ENCODE measurements at regions not wholly inside any gene's neighbourhood (a gene's known extent, or its start where the extent isn't known, plus 50 kb on each side); places are given as distances from the start of the nearest gene placed in this dataset.

DNA sequence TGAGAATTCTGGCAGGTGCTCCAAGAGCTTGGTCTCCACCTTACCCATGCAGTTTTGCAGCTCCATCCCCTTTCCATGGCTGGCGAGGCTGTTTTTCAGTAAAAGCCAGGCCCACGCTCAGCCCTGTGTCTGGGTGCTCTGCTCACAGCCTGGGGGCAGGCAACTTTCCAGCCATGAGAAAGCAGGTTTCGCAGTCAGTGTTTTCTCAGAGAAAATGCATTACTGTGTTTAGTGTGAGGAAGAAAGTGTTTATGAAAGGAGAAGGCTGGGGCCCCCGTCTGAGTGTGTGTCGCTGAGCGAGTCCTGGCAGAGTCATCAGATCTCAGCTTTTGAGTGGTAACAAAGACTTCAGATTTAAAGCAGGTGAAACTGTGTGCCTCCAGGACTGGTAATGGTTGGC lies 248.1 kb downstream of the IRX1 start:
- ATAC-seq (ENCODE audit: low read depth) (no peak), DNase-seq (no peak)
- TF ChIP-seq, protein P1, sequence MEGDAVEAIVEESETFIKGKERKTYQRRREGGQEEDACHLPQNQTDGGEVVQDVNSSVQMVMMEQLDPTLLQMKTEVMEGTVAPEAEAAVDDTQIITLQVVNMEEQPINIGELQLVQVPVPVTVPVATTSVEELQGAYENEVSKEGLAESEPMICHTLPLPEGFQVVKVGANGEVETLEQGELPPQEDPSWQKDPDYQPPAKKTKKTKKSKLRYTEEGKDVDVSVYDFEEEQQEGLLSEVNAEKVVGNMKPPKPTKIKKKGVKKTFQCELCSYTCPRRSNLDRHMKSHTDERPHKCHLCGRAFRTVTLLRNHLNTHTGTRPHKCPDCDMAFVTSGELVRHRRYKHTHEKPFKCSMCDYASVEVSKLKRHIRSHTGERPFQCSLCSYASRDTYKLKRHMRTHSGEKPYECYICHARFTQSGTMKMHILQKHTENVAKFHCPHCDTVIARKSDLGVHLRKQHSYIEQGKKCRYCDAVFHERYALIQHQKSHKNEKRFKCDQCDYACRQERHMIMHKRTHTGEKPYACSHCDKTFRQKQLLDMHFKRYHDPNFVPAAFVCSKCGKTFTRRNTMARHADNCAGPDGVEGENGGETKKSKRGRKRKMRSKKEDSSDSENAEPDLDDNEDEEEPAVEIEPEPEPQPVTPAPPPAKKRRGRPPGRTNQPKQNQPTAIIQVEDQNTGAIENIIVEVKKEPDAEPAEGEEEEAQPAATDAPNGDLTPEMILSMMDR (IDR thresholded peaks at IDR 0.05): no peak
- Mint-ChIP-seq H3K27me3 (no peaks in the 10 kb centered on the region), H3K36me3 (ENCODE audit: low read depth) (no peaks in the 10 kb centered on the region), H3K4me1 (no peaks in the 10 kb centered on the region), H3K27ac (no peak overlapping the region), H3K4me3 (no peak overlapping the region), H3K9me3 (peaks cover 3% of the 10 kb centered on the region)
- POLR2A ChIA-PET: no interaction called here
- intact Hi-C loops (cut with micrococcal nuclease): no loop called here
- CTCF ChIA-PET: no interaction called here

DNA sequence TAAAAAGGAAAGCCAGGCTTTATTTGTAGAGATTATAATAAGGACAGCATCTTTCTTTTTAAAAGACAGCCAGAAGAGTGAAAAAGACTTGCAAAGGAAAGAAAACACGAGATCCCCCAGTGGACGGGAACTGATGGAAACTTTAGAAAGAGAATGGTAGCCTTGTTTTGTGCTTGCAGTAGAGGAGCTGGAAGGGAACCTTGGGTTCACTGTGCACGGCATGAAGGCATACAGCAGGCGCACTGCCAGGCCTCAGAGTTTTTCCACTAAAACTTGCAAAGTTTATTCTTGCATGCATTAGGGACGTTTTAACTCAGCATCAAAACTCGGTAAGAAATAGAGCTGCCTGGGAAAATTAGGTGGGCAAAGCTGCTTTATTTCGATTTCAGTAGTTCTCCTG lies 248.6 kb downstream of the IRX1 start:
- Mint-ChIP-seq H3K27ac (no peak overlapping the region), H3K27me3 (no peaks in the 10 kb centered on the region), H3K9me3 (peaks cover 3% of the 10 kb centered on the region), H3K4me3 (no peak overlapping the region), H3K36me3 (ENCODE audit: low read depth) (no peaks in the 10 kb centered on the region), H3K4me1 (no peaks in the 10 kb centered on the region)
- ChIA-PET POLR2A (no interaction called here), CTCF (no interaction called here)
- intact Hi-C loops (cut with micrococcal nuclease): no loop called here
- ATAC-seq (ENCODE audit: low read depth) (no peak), DNase-seq (no peak)
- TF ChIP-seq, protein P1 (IDR thresholded peaks at IDR 0.05): no peak

DNA sequence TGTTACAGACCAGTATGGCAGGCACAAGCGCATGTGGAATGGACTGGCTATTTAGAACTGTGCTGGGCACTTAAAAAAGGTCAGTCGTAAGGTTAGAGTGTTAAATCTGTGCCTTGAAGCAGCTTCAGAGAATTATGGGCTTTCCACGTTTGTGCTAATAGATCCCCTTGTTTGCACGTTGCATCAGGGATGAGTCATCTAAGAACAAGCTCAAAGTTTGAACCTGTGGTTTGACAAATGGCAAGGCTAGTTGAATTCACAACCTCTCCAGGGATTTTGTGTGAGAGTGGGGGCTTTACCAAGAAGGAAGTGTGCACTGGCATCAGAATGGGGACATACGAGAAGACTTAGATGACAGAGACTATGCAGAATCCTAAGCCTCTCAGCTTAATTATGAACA lies 249.6 kb downstream of the IRX1 start:
- ATAC-seq (ENCODE audit: low read depth) (no peak), DNase-seq (no peak)
- peaks cover 3% of the 10 kb centered on the region for H3K9me3 Mint-ChIP-seq
- H3K27ac Mint-ChIP-seq: no peak overlapping the region
- H3K27me3 Mint-ChIP-seq: no peaks in the 10 kb centered on the region
- CTCF ChIA-PET: no interaction called here
- H3K4me3 Mint-ChIP-seq: no peak overlapping the region
- no peaks in the 10 kb centered on the region for H3K4me1 Mint-ChIP-seq
- intact Hi-C loops (cut with micrococcal nuclease): no loop called here
- no peaks in the 10 kb centered on the region for H3K36me3 Mint-ChIP-seq (ENCODE audit: low read depth)
- TF ChIP-seq, protein P1 (IDR thresholded peaks at IDR 0.05): no peak
- POLR2A ChIA-PET: no interaction called here

DNA sequence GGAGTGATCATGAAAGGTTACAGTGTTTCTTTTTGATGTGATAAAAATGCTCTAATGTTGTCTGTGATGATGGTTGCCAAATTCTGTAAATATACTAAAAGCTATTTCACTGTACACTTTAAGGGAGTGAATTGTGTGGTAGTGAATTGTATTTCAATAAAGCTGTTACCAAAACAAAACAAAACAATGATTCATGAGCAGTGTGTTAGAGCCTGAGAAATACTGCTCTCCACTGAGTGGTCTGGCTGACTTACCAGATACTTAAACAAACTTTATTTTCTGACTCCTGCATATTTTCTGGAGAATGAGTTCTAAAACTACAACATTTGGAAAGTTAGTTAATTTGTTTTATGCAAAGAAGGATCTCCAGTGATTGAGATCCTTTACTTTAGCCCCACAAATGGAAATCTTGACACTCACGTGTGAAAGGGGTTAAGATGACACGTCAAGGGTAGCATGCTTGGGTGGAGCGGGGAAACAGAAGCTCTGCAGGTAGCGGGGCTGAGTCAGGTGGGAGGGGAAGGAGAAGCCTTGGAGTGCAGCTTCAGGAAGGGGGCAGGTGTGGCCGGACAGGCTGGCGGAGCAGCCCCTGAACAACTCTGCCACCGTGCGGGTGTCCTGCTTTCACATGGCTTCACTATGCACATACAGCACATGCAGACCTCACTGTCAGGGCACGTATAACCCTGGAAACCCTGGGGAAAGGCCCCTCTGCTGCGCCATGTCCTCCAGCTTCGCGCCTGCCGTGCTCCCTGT lies 256.7 kb downstream of the IRX1 start:
- H3K36me3 Mint-ChIP-seq (ENCODE audit: low read depth): no peaks in the 10 kb centered on the region
- ATAC-seq (ENCODE audit: low read depth): no peak
- no peaks in the 10 kb centered on the region for H3K4me1 Mint-ChIP-seq
- POLR2A ChIA-PET: no interaction called here
- no peak for DNase-seq
- TF ChIP-seq, protein P1 (IDR thresholded peaks at IDR 0.05): no peak
- CTCF ChIA-PET: no interaction called here
- H3K4me3 Mint-ChIP-seq: no peak overlapping the region
- no peaks in the 10 kb centered on the region for H3K27me3 Mint-ChIP-seq
- no peaks in the 10 kb centered on the region for H3K9me3 Mint-ChIP-seq
- H3K27ac Mint-ChIP-seq: no peak overlapping the region
- intact Hi-C loops (cut with micrococcal nuclease): no loop called here

DNA sequence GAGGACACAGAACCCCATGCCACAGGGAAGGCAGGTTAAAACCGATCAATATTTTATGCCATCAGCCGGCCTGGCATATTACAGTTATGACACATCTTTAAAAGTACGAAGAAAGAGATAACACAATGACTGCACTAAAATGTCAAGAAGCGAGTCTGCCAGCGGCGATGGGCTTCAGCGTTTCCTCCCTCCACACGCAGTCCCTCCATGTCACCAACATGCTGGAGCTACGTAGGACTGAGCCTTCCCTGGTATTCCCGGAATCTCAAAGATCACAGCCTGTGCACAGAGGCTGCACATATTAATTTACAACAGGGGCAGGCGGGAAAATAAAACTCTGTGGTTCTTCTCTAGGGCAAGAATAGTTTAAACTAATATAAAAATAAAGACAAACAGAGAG lies 257.7 kb downstream of the IRX1 start:
- DNase-seq (no peak), ATAC-seq (ENCODE audit: low read depth) (no peak)
- H3K9me3 Mint-ChIP-seq: no peaks in the 10 kb centered on the region
- intact Hi-C loops (cut with micrococcal nuclease): no loop called here
- ChIA-PET CTCF (no interaction called here), POLR2A (no interaction called here)
- no peak overlapping the region for H3K4me3 Mint-ChIP-seq
- H3K4me1 Mint-ChIP-seq: no peaks in the 10 kb centered on the region
- no peaks in the 10 kb centered on the region for H3K36me3 Mint-ChIP-seq (ENCODE audit: low read depth)
- H3K27ac Mint-ChIP-seq: no peak overlapping the region
- H3K27me3 Mint-ChIP-seq: no peaks in the 10 kb centered on the region
- TF ChIP-seq, protein P1 (IDR thresholded peaks at IDR 0.05): no peak

All from activated B cell treated with CpG ODN at 0.5 μM for 24 hours (primary cell).